Fibroblast of lung (primary cell): ENCODE measurements at regions not wholly inside any gene's neighbourhood (a gene's known extent, or its start where the extent isn't known, plus 50 kb on each side); places are given as distances from the start of the nearest gene placed in this dataset.

ENCODE experiments used
- CTCF ChIP-seq, 2 donors: IDR thresholded peaks in 1 of 2; conservative IDR thresholded peaks in 1 of 2; 1 replicate in 1 of 2; 2 replicates in 1 of 2; pipeline ENCODE4 v1.5.1; 2011 to 2012; ENCODE audit warnings: low read length in 2 of 2, control low read depth in 1 of 2, inconsistent platforms in 1 of 2, low read depth in 1 of 2, mild to moderate bottlenecking in 1 of 2
- EZH2 ChIP-seq: IDR thresholded peaks from 2 replicates; pipeline ENCODE4 v1.5.1; 2012; ENCODE audit warnings: low read length, control low read depth, mild to moderate bottlenecking; ENCODE audit errors: missing control alignments

GRCh38 chr10:120996456-120997034 lies 145.4 kb downstream of the WDR11 start:
- TF ChIP-seq CTCF (conservative IDR thresholded peaks at IDR 0.05 in 1 of 2, IDR thresholded peaks at IDR 0.05 in 1 of 2; ENCODE audit: low read depth in 1 of 2, low read length in 2 of 2) (no peak), EZH2 (no peak)
